ENCODE measurements at regions not wholly inside any gene's neighbourhood (a gene's known extent, or its start where the extent isn't known, plus 50 kb on each side); places are given as distances from the start of the nearest gene placed in this dataset.

DNA sequence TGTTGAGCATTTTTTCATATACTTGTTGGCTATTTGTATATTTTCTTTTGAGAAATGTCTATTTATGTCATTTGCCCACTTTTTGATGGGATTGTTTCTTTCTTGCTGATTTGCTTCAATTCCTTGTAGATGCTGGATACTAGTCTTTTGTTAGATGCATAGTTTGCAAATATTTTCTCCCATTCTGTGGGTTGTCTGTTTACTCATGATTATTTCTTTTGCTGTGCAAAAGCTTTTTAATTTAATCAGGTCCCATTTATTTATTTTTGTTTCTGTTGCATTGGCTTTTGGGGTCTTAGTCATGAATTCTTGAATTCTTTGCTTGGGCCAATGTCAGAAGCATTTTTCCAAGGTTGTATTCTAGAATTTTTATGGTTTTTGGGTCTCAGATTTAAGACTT is 251.7 kb downstream of the WNT5A start:
- no peak for TF ChIP-seq CTCF (IDR thresholded peaks at IDR 0.05)
- no peak for TF ChIP-seq POLR2A (IDR thresholded peaks at IDR 0.05)

Data from lower leg skin (tissue), 3 donors.